Psoas muscle (tissue), 7 donors: ENCODE measurements at regions not wholly inside any gene's neighbourhood (a gene's known extent, or its start where the extent isn't known, plus 50 kb on each side); places are given as distances from the start of the nearest gene placed in this dataset.

Experiments
- ATAC-seq, 4 donors: fragments of 200-7000 bp; cut with Tn5 transposase; one replicate each; pipeline ENCODE4 v1.9.1; 2020; ENCODE audit warnings: moderate library complexity in 3 of 4, mild to moderate bottlenecking in 2 of 4
- DNase-seq, 2 donors: peaks; one replicate each; pipeline ENCODE4 v3.0.0-alpha.2; 2020
- H3K27ac ChIP-seq: fragments of 200-600 bp; one replicate; pipeline ENCODE4 v1.8.0; 2022
- H3K27me3 ChIP-seq, 3 donors: fragments of 200-600 bp in 1 of 3; one replicate each; pipeline versions ENCODE4 v1.6.1 to v1.8.0; 2013 to 2022; ENCODE audit warnings: low read length in 2 of 3, mild to moderate bottlenecking in 2 of 3, moderate library complexity in 1 of 3; ENCODE audit not compliant: insufficient read depth in 3 of 3
- H3K36me3 ChIP-seq, 2 donors: fragments of 200-600 bp in 1 of 2; one replicate each; pipeline versions ENCODE4 v1.6.1 to v1.8.0; 2013 to 2022; ENCODE audit warnings: low read depth in 1 of 2, mild to moderate bottlenecking in 1 of 2, moderate library complexity in 1 of 2; ENCODE audit not compliant: insufficient read depth in 1 of 2
- H3K4me1 ChIP-seq: fragments of 200-600 bp; one replicate; pipeline ENCODE4 v1.8.0; 2022
- H3K4me3 ChIP-seq: fragments of 200-600 bp; one replicate; pipeline ENCODE4 v1.8.0; 2022; ENCODE audit warnings: mild to moderate bottlenecking
- H3K9me3 ChIP-seq: fragments of 200-600 bp; one replicate; pipeline ENCODE4 v1.8.0; 2022
- CTCF ChIP-seq: fragments of 200-600 bp; IDR thresholded peaks from one replicate; pipeline ENCODE4 v1.8.0; 2022; ENCODE audit warnings: antibody characterized with exemption
- whole genome bisulfite sequencing, 3 donors: extraction: QIAGEN DNeasy Blood & Tissue Kit; methylation state at CpG; one replicate each; pipeline versions ENCODE4 v1.1.6 to v1.1.7; 2013; 5-methylcytosine and 5-hydroxymethylcytosine counted together
- intact Hi-C, 2 donors: fragments of 100-400 bp; cut with DNase I; formaldehyde crosslinking; loops; one replicate each; pipeline versions ENCODE4 v1.11.0 to v1.14.2; 2022
- donor health status: healthy with polysubstance abuse.
- donor health status: DM: no; HTN: no; CAD: no; lungs with moderate emphysema.
- donor health status: Bipolar disorder and iron deficiency.
- donor health status: healthy.
- donor health status: DM: yes; HTN: yes; CAD: no.
- donor health status: DM: no; HTN: no; CAD: no.
- donor health status: DM: yes; HTN: yes; CAD: no.

GRCh38 chr9:89928521-89929275 lies 323.9 kb downstream of the GADD45G start:
- no peaks in the 10 kb centered on the region for H3K27me3 ChIP-seq
- no peaks in the 10 kb centered on the region for H3K36me3 ChIP-seq
- WGBS, 3 donors = 90 to 94% (median 93%) methylated on average over 6 of the region's 6 CpGs
- H3K4me1 ChIP-seq = peaks cover 19% of the 10 kb centered on the region
- no peaks in the 10 kb centered on the region for H3K9me3 ChIP-seq
- no peak for ATAC-seq
- H3K27ac ChIP-seq = no peak overlapping the region
- no peak for TF ChIP-seq CTCF
- intact Hi-C loops = no loop called here
- DNase-seq = no peak
- no peak overlapping the region for H3K4me3 ChIP-seq

- DNase-seq (no peak), ATAC-seq (peak in 2 of 4 donors; percentile 10 to 17)
- no peak overlapping the region for H3K27ac ChIP-seq
- peaks cover 19% of the 10 kb centered on the region for H3K4me1 ChIP-seq
- H3K9me3 ChIP-seq = no peaks in the 10 kb centered on the region
- no peaks in the 10 kb centered on the region for H3K27me3 ChIP-seq
- H3K36me3 ChIP-seq = no peaks in the 10 kb centered on the region
- no peak for TF ChIP-seq CTCF
- intact Hi-C loops = no loop called here
- no peak overlapping the region for H3K4me3 ChIP-seq
- WGBS, 3 donors = 63 to 77% (median 67%) methylated on average over 3 of the region's 3 CpGs
Observed at GRCh38 chr9:89929315-89929672, 324.5 kb downstream of the GADD45G start.

GRCh38 chr9:89929673-89930480 lies 325.1 kb downstream of the GADD45G start:
- H3K4me3 ChIP-seq = no peak overlapping the region
- intact Hi-C loops = no loop called here
- H3K4me1 ChIP-seq = peaks cover 19% of the 10 kb centered on the region
- H3K27me3 ChIP-seq = no peaks in the 10 kb centered on the region
- peak; percentile 66 to 80 (median 76) for ATAC-seq
- H3K27ac ChIP-seq = no peak overlapping the region
- H3K36me3 ChIP-seq = no peaks in the 10 kb centered on the region
- DNase-seq = peak in 1 of 2 donors; percentile 36
- WGBS, 3 donors = 25 to 42% (median 32%) methylated on average over 9 of the region's 9 CpGs
- no peaks in the 10 kb centered on the region for H3K9me3 ChIP-seq
- no peak for TF ChIP-seq CTCF

- WGBS, 3 donors = 49 to 71% (median 50%) methylated on average over 4 of the region's 4 CpGs
- intact Hi-C loops = no loop called here
- peaks cover 15% of the 10 kb centered on the region for H3K4me1 ChIP-seq
- H3K27me3 ChIP-seq = no peaks in the 10 kb centered on the region
- no peak overlapping the region for H3K27ac ChIP-seq
- no peak for TF ChIP-seq CTCF
- ATAC-seq (no peak), DNase-seq (no peak)
- H3K36me3 ChIP-seq = no peaks in the 10 kb centered on the region
- no peak overlapping the region for H3K4me3 ChIP-seq
- no peaks in the 10 kb centered on the region for H3K9me3 ChIP-seq
Observed at GRCh38 chr9:89933578-89933977, 328.8 kb downstream of the GADD45G start.
